Keratinocyte (primary cell): ENCODE measurements at regions not wholly inside any gene's neighbourhood (a gene's known extent, or its start where the extent isn't known, plus 50 kb on each side); places are given as distances from the start of the nearest gene placed in this dataset.

Experiments used
- DNase-seq: peaks from one replicate; pipeline ENCODE4 v3.0.0-alpha.2; 2011; ENCODE audit warnings: low read depth, missing footprints, low spot score
- FAIRE-seq: peaks from 2 replicates; lab custom pipeline; 2011; peaks lifted over from hg19 to GRCh38; lab: Jason Lieb, UNC
- H2AFZ ChIP-seq: 2 replicates; pipeline ENCODE4 v1.6.0; 2012; ENCODE audit warnings: low read length, control low read depth, inconsistent platforms; ENCODE audit not compliant: control insufficient read depth
- H3K27ac ChIP-seq: 2 replicates; pipeline ENCODE4 v1.5.1; 2011; ENCODE audit warnings: low read length; ENCODE audit not compliant: control insufficient read depth, insufficient read depth
- H3K27me3 ChIP-seq: 3 replicates; pipeline ENCODE4 v1.6.0; 2011; ENCODE audit warnings: low read length; ENCODE audit not compliant: control insufficient read depth, insufficient read depth; ENCODE audit errors: extremely low read depth
- H3K36me3 ChIP-seq, 2 experiments: 2 replicates in 1 of 2; 3 replicates in 1 of 2; pipeline ENCODE4 v1.5.1; 2011; ENCODE audit warnings: low read length in 2 of 2, mild to moderate bottlenecking in 1 of 2; ENCODE audit not compliant: control insufficient read depth in 2 of 2, insufficient read depth in 2 of 2; ENCODE audit errors: extremely low read depth in 1 of 2
- H3K4me1 ChIP-seq: 3 replicates; pipeline ENCODE4 v1.5.1; 2011; ENCODE audit warnings: low read length; ENCODE audit not compliant: control insufficient read depth, insufficient read depth; ENCODE audit errors: extremely low read depth
- H3K4me2 ChIP-seq: 3 replicates; pipeline ENCODE4 v1.6.0; 2011; ENCODE audit warnings: low read depth, low read length; ENCODE audit not compliant: control insufficient read depth, insufficient read depth; ENCODE audit errors: extremely low read depth
- H3K4me3 ChIP-seq, 3 experiments: fragments of 200-600 bp in 1 of 3; sonication (generic) in 1 of 3; 2 replicates in 2 of 3; 3 replicates in 1 of 3; pipeline ENCODE4 v1.5.1; 2011 to 2016; ENCODE audit warnings: low read length in 3 of 3, mild to moderate bottlenecking in 3 of 3, control low read depth in 2 of 3, inconsistent platforms in 1 of 3, low read depth in 1 of 3, mixed read lengths in 1 of 3, mixed run types in 1 of 3, moderate library complexity in 1 of 3; ENCODE audit not compliant: control insufficient read depth in 2 of 3, insufficient read depth in 2 of 3; ENCODE audit errors: extremely low read depth in 1 of 3
- H3K79me2 ChIP-seq: 2 replicates; pipeline ENCODE4 v1.6.0; 2012; ENCODE audit warnings: low read length; ENCODE audit not compliant: control insufficient read depth, insufficient read depth
- H3K9ac ChIP-seq: 3 replicates; pipeline ENCODE4 v1.6.0; 2011; ENCODE audit warnings: low read length; ENCODE audit not compliant: control insufficient read depth, insufficient read depth; ENCODE audit errors: extremely low read depth
- H3K9me1 ChIP-seq: 3 replicates; pipeline ENCODE4 v1.6.0; 2011; ENCODE audit warnings: low read length; ENCODE audit not compliant: control insufficient read depth, insufficient read depth; ENCODE audit errors: extremely low read depth
- H3K9me3 ChIP-seq: 2 replicates; pipeline ENCODE4 v1.5.1; 2012; ENCODE audit warnings: low read depth, low read length; ENCODE audit not compliant: control insufficient read depth
- H4K20me1 ChIP-seq: 3 replicates; pipeline ENCODE4 v1.6.0; 2011; ENCODE audit warnings: low read length; ENCODE audit not compliant: control insufficient read depth, insufficient read depth; ENCODE audit errors: extremely low read depth
- CTCF ChIP-seq, 3 experiments: IDR thresholded peaks in 1 of 3; conservative IDR thresholded peaks in 1 of 3; optimal IDR thresholded peaks in 1 of 3; 2 replicates in 2 of 3; 3 replicates in 1 of 3; pipeline versions ENCODE3 to v1.5.1; 2011; ENCODE audit warnings: low read length in 3 of 3, mild to moderate bottlenecking in 3 of 3, moderate library complexity in 2 of 3, control low read depth in 1 of 3, inconsistent platforms in 1 of 3; ENCODE audit not compliant: insufficient read depth in 2 of 3; ENCODE audit errors: extremely low read depth in 1 of 3
- EZH2 ChIP-seq: IDR thresholded peaks from one replicate; pipeline ENCODE4 v1.6.1; 2012; ENCODE audit warnings: inconsistent platforms, mild to moderate bottlenecking, low read length, moderate library complexity
- dilution Hi-C: fragments of 300-500 bp; cut with MboI; formaldehyde crosslinking; loops from one replicate; pipeline ENCODE4 v1.7.0; 2020; ENCODE audit warnings: low sequenced_read_pairs; ENCODE audit not compliant: extremely low pct_ligation_motif_present

DNA sequence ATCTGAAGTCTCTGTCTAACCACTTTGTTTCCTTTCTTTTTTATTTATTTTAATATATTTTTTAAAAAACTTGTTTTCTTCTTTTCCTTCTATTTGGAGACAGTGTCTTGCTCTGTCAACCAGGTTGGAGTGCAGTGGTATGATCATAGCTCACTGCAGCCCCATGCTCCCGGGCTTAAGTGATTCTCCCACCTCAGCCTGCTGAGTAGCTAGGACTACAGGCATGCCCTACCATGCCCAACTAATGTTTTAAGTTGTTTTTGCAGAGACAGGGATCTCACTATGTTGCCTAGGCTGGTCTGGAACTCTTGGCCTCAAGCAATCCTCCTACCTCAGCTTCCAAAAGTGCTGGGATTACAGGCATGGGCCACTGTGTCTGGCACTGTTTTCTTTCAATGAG lies 81.1 kb upstream of the TLK1 start:
- no peak for DNase-seq
- Histone ChIP-seq H3K4me1 (no peaks in the 10 kb centered on the region), H3K27me3 (no peaks in the 10 kb centered on the region), H3K9me3 (peaks cover 7% of the 10 kb centered on the region), H3K9ac (no peak overlapping the region), H3K79me2 (no peaks in the 10 kb centered on the region), H2AFZ (peak overlapping the region; percentile 11), H3K4me3 (no peak overlapping the region), H4K20me1 (no peaks in the 10 kb centered on the region), H3K27ac (no peak overlapping the region), H3K36me3 (no peaks in the 10 kb centered on the region), H3K4me2 (peak overlapping the region; percentile 5), H3K9me1 (no peaks in the 10 kb centered on the region)
- no peak for TF ChIP-seq CTCF (optimal IDR thresholded peaks at IDR 0.05 in 1 of 3, IDR thresholded peaks at IDR 0.05 in 1 of 3, conservative IDR thresholded peaks at IDR 0.05 in 1 of 3; ENCODE audit: extremely low read depth in 1 of 3, insufficient read depth in 2 of 3, low read length in 3 of 3)
- no peak for TF ChIP-seq EZH2
- no peak for FAIRE-seq
- dilution Hi-C loops, result no loop called here

GRCh38 chr2:171238946-171239345 lies 78.3 kb upstream of the TLK1 start:
- DNase-seq, result no peak

More at GRCh38 chr2:171238946-171239345, 78.3 kb upstream of the TLK1 start:
- H2AFZ ChIP-seq, result no peak overlapping the region
- no peaks in the 10 kb centered on the region for H3K36me3 ChIP-seq
- H3K4me2 ChIP-seq, result no peak overlapping the region
- no peaks in the 10 kb centered on the region for H4K20me1 ChIP-seq
- no peaks in the 10 kb centered on the region for H3K9me3 ChIP-seq
- no peaks in the 10 kb centered on the region for H3K27me3 ChIP-seq
- FAIRE-seq, result no peak
- H3K27ac ChIP-seq, result no peak overlapping the region
- dilution Hi-C loops, result no loop called here
- no peaks in the 10 kb centered on the region for H3K79me2 ChIP-seq
- no peaks in the 10 kb centered on the region for H3K9me1 ChIP-seq
- H3K4me3 ChIP-seq, result no peak overlapping the region
- TF ChIP-seq CTCF (optimal IDR thresholded peaks at IDR 0.05 in 1 of 3, IDR thresholded peaks at IDR 0.05 in 1 of 3, conservative IDR thresholded peaks at IDR 0.05 in 1 of 3; ENCODE audit: extremely low read depth in 1 of 3, insufficient read depth in 2 of 3, low read length in 3 of 3), result no peak
- TF ChIP-seq EZH2, result no peak
- no peak overlapping the region for H3K9ac ChIP-seq
- peaks cover 5% of the 10 kb centered on the region for H3K4me1 ChIP-seq
